DMS 273 treated with DMSO at 0.1 percent for 48 hours (cell line): ENCODE measurements at regions not wholly inside any gene's neighbourhood (a gene's known extent, or its start where the extent isn't known, plus 50 kb on each side); places are given as distances from the start of the nearest gene placed in this dataset.
"Not testable (repeated sequence)": the region's sequence is repeated elsewhere in the genome, so short reads cannot be mapped to it uniquely, and the experiment has no call there.

Experiments
- DNase-seq: peaks from one replicate; lab custom pipeline; 2025; lab: John Stamatoyannopoulos, UW

DNA sequence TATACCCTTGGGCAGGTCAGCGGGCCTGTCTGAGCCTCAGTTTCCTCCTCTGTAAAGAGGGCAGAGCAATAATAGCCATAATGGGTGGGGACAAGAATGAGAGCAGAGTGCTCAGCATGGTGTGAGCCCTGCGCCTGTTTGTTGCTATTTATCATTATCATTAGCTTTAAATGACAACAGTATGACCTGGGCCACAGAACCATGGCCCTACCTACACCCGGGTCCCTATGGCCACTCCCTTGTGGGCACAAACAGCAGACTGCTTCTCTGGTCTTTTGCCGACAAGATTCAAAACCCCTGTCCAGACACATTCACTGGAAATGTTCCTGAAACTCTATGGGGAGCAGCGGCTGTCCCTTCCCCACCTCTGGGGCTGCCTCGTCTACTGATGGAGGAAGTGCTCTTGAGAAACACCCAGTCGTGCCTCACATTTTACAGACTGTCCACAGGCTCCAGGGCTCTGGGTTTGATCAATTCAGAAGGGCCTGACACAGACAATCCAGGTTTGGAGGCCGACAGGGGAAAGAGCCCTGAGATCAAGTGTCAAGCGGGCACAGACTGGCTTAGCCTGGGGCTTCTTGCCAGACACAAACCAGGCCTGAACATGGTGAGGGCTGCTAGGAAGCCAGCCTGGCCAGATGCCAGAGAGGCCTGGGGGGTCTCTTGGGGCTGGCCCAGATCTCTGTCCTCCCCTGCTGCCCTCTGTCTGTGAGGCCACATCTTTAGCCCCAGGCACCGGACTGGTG is 112.5 kb upstream of the CD82 start:
- DNase-seq = no peak

DNA sequence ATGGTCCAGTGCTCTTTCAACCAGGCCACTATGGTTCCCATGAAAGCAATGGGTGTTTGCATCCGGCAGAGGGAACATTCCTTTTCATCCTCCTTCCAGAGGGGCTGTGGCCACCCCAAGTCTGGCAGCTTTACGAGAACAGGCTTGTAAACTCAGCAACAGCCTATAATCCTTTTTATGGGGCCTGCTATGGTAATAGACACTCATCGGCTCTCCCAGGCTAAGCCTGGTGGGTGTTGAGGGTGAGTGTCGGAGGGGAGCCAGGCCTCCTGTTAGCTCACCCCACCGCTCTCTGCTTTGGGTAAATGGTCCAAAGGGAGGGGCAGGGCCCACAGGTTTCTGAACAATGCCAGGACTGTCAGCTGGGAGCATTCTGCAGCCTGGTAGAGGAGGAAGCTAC is 111.6 kb upstream of the CD82 start:
- no peak for DNase-seq

DNA sequence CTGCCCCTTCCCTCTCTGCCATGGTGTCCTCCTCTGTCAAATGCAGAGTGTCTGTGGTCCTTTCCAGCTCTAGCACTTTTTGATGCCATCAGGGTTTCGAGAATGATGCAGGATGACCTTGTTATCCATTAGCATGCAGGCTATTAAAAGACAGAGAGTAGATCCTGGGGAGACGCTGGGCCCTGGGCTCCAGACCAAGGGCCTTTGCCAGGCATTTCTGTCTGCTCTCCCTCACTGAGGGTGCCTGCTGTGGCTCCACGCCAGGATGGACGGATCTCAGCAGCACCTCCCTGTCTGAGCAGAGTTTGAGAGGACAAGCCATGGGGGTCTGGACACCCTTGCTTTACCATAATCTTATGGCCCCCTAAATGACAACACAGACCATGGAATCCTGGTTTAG is 110.8 kb upstream of the CD82 start:
- no peak for DNase-seq

DNA sequence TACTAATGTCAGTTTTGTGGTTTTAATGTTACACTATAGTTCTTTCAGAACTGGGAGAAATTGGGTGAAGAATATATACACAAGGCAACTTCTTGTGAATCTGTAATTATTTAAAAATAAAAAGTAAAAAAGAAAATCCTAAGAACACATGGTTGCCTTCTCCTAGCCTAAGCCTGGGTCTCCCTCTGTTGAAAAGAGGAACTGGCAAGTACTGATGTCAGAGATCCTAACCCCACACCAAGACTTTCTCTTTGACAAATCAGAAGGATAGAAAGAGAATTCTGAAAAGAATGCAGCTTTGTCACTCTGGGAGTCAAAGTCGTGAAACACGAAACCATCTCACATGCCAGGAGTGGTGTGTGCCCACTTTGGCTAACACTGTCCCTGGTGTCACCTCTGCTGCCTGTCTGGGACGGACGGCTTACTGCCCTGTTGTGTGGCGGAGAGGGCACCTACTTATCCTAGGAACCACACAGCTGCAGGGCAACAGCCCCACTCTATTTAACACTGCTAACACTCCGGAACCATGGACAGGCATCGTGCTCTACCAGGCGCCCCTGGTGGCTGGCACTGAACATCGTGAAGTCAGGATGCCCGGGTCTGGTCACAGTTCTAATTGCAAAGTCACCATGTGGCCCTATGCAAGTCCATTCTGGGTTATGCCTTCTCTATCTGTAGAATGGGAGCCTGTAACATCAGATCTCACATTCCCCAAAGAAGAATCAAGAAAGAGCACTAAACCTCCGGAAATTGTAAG is 108.7 kb upstream of the CD82 start:
- no peak for DNase-seq

DNA sequence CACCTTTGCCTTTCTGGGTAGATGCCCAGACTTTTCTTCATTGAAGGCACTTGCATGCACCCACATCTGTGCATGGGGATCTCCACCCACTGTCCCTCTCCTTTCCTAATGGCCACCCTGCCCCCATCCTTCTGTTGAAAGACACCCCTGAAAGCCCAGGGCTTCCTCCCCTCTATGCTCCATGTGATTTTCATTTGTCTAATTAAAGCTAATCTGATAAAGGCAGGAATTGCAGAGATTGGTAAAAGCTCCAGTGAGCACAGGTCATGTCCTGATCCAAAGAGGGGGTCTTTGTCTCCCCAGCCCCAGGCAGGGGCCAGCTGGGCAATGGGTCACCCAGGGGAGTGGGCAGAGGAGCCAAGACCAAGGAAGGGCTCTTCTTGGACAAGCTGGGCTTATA is 107.6 kb upstream of the CD82 start:
- DNase-seq = no peak

DNA sequence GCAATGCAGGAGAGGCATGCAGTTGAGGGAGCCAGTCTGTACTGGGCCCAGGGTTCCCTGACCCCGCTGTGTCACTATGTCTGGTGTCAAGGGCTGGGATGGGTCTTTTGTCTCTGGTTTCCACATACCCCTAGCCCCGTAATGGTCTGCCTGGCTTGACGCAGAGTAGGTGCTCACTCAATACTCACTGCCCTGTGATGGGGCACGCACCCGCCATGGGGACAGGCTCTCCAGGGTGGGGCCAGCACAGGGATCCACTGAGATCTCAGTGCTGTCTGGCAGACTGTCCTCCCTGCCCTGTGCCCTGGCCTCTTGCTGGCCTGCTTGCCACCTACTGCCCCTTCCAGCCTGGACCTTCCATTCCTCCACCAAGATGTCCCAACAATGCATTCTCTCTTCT is 101.7 kb upstream of the CD82 start:
- DNase-seq = no peak

DNA sequence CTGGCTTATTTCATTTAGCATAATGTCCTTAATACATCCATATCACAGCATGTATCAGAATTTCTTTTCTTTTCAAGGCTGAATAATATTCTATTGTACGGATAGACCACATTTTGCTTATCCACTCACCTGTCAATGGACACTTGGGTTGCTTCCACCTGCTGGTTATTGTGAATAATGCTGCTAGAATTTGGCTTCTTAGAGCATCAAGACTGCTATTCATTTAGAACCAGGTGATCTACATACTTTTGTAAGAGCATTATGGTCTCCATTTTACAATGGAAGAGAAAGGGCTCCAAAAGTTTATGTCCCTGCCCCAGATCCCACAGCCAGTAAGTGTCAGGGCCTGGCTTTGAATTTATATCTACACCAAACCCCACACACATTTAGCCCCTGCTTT is 100.7 kb upstream of the CD82 start:
- no peak for DNase-seq

DNA sequence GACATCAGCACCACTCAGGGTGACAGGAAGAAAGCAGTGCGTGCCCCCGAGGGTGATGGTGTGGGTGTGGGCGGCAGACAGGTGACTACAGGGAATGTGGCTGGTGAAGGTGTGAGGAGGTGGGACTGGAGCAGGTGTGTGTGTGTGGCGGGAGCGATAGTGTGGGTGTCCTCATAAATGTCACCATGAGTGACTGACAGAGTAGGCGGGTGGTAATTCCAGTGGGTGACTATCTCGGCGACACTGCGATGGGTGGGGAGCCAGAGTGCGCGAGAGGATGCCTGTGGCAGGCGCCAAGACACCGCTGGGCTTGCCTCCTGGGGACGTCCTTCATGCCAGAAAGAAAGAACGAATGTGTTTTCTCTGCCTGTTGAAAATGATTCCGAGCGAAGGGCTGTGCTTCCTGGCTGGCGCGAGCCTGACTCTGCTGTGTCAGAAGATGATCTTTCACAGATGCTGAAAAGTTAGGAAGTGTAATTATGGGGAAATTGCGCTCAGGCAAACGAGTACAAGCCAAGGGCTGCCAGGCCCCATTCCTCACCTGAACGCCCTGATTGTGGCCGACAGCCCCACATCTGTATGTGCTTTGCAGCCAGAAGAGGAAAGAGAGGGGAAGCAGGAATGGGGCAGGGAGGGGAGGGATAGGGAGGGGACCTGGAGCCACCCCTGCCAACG is 98.8 kb upstream of the CD82 start:
- no peak for DNase-seq

DNA sequence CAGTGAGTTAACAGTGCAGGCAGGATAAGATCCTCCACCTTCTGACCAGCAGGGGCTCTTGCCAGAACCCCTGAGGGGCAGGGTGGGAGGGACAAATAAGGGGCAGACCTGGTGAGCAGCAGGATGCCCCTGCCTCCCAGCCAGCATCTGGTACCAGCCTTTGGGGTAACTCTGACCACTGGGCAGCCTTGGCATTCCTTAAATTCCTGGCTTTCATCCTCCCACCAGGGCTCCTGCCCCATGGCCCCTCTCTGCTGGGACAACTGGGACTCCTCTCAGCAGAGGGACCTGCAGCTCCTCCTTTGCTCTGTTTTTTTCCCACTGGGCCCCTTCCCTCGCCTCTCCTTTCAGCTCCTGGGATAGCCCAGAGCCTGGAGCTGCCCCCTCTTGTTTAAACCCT is 98.0 kb upstream of the CD82 start:
- DNase-seq = no peak

DNA sequence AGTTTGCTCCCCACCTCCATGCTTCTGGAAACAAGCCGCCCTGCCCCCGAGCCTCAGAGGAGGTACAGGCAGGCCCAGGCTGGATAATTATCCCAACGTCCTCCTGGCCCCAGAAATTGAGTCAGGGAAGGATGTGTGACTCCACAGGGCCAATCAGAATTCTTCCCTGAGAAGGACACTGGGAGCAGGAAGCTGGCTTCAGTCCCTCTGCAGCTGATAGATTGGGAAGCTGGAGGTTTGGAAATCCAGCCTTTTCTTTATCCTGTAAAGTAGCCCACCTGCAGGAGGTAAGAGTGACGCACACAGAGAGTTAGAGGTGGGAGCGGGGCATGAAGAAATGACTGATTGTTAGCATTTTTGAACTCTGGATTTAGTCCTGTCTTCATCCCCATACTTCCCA is 97.5 kb upstream of the CD82 start:
- no peak for DNase-seq

DNA sequence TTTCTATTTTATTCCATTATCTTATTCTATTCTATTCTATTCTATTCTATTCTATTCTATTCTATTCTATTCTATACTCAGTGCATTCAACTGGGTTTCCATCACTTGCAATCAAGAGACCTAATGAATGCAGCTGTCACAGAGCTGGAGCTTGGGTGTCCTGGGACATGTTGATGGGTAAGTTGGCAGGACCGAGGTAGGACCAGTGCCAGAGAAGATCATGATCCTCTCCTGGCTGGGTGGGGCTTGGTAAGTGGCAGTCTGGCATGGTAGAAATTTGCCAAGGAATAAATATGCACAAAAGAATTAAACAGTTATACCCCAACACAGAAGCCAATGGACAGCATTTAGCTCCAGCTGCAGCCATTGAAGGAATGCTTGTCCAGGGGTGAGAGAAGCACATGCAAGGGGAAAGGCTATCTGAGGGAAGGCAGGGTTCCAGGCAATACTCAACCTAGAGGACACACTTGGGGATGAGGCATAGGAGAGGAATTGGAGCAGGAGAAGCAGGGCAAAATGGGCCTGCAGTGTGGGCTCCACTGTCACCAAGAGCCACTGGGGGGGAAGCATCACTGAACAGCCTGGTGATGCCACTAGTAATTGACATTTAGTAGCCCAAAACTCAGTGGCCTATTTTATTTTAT is 97.0 kb upstream of the CD82 start:
- DNase-seq = no peak

DNA sequence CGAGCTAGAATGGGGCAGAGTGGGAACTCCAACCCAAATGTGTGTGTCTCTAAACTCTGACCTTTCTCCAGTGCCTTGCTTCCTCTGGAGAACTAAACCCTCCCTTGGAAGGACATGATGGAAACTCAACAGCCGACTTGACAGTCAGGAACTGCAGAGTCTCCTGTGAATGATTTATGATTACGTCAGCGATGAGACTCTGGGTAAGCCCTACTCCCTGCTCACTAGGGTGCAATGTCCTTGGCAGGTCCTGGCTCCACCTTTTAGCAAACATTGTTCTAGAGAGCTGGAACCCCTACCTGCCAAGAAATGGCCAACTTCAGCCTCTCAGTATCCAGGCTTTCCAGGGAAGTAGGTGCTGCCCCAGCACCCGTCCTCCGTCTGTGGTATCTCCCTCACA is 96.1 kb upstream of the CD82 start:
- no peak for DNase-seq

DNA sequence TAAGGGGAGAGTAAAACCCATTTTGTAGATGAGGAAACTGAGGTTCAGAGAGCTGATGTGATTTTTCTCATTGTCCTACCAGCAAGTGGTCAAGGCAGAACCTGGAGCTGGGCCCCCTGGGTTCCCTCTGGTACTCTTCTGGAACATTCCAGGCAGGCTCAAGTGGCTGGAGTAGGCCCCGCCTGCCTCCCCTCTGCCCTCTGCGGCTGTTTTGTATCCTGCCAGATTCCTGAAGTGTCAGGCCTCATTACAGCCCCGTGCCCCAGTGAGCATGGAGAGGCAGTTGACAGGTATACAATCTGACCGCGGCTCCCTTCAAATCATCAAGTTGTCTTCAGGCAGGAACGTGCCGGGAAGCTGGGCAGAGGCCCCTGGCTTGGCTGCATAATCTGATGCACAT is 94.6 kb upstream of the CD82 start:
- no peak for DNase-seq

DNA sequence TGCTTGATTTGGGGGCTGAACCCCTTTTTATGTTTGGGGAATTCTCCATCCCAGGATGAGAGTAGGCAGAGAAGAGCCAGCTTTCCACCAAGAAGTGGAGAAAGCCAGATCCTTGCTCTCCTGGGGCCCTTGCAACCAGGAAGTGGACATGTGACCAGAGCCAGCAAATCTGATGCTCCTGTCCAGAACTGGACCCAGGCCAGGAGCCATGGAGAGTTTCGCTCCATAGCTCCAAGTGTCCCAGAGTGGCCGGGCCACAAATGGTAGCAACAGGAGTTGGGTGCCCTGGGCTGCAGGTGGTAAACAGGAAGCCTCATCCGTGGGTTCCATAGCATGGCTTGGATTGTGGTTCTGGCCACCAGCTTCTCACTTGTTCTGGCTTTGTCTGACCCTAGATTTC is 93.9 kb upstream of the CD82 start:
- DNase-seq = no peak

DNA sequence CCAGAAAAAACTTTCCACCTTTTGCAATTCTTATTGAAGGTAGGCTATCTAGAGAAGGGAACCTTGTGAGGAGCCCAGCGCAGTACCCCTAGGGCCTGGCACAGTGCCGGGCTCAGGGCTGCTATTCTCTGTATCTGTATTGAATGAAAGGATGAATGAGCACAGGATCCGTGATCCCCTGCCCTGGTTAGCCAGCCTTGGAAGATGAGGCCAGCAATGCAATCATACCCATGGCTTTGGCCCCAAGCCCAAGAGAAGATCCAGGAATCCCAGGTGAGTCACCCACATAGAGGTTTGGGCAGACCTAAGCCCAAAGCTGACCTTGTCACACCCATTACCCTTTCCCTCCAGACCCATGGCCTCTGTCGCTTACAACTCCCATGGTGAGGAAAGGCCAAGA is 92.5 kb upstream of the CD82 start:
- no peak for DNase-seq

DNA sequence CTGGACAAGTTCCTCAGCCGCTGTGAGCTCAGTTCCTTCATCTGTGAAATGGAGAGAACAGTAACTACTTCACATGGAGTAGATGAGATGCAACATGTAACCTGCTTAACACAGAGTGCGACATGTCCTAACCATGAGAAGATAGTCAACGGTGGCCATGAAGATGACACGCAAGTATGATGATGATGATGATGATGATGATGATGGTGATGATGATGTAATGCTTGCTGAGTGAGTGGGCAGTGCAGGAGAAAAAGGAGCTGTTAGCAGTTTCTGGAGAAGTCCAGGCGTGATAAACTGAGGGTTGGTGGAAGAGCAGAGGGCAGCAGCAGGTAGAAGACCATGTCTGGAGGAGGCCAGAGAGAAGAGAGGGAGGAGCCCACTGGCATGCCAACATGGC is 90.8 kb upstream of the CD82 start:
- DNase-seq = no peak

DNA sequence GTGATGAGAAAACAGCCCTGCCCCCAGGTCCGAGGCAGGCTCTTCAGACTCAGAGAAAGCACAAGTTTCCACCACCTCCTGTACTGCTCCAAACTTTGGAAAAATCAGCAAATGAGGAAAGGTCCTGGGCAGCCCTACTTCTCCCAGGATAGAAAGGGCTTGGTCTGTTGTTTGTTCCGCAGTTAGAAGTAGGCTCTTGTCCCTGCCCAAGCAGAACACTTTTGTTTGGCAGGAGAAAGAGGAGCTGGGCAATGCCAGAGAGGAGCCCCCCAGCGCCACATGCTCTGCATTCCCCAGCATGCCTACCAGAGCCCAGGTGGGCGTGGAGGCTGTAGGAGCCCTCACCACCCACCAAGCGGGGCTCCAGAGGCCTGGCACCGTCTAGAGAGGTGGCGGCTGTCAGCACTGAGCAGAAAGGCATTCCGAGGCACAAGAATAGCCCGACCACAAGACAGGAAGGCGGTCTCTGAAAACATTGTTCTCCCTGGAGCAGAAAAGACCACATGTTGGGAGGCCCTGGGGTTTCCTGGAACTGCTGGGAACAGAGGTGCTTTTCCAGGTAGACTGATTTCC is 90.3 kb upstream of the CD82 start:
- DNase-seq = no peak

DNA sequence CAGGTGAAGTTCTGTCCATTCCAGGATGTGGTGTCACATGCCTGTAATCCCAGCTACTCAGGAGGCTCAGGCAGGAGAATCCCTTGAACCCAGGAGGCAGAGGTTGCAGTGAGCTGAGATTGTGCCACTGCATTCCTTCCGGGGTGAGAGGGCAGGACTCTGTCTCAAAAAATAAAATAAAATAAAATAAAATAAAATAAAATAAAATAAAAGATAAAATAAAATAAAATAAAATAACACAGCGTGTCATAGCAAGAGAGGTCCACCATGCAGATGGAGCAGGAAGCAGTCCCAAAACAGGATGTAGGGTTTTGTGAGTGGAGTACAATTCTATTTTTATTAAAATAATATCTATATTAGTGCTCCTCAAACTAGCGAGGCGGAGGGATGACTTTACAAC is 83.1 kb upstream of the CD82 start:
- not testable (repeated sequence) for DNase-seq

DNA sequence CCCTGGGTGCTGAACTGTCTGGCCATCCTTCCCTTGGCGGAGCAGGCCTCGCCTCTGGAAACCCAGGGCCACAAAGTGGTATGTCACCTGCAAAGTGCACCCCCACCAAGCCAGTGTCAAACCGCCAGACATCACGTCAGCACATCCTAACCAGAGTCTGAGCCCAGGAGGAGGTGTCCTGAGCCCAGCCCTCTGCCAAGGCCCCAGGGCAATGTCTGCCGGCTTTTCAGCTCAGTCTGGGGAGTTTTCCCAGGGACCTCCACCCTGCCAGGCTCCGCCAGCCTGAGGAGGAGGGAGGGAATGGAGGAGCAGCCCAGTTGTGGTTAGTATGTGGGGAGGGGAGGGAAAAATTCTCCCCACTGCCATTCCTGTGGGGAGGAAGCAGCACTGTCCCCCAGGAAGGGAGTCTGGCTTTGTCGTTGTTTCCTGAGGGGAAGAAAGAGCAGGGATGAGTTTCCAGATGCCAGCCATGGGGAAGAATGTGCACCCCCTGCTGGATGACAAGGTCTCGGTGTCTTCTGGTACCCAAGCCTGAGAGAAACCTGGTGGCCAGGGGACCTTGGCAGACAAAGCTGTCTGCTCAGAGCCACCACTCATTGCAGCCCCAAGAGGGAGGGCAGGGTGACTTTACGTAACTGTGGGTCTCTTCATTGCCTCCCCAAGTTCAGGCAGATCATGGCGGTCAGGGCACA is 81.4 kb upstream of the CD82 start:
- DNase-seq = no peak

DNA sequence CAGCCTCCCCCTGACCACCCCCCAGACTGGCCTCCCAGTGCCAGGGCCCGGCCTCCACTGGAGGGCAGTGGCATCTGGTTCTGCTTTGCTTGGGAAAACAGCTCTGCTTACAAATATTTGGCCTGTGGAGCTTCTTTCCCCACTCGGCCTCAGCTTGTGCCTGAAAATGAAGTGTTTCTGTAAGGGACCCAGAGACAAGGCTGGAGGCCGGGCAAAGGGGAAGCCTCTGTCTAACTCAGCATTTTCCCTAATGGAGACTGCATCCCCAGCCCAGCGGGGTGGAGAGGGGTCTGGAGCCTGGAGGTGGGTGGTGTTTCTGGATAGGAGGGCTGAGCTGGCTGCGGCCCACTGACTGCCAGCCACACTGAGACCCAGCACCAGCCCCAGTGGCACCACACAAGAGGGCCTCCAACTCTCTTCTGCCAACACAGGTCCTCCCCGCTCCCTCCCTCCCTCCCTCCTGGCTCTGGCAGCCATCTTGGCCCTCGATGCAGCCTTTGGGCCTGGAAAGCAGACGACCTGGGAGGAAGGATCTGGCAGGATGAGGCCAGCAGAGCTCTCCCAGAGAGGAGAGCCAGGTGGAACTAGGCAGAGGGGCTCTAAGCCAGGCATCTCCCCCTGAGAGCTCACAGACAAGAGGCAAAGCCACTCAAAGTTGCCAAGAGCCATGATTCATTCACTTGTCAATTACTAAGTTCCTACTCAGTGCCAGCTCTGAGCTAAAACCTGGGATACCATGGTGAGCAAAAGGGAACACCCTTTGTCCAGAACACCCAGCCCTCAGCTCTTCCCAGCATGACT is 77.1 kb upstream of the CD82 start:
- DNase-seq = no peak

DNA sequence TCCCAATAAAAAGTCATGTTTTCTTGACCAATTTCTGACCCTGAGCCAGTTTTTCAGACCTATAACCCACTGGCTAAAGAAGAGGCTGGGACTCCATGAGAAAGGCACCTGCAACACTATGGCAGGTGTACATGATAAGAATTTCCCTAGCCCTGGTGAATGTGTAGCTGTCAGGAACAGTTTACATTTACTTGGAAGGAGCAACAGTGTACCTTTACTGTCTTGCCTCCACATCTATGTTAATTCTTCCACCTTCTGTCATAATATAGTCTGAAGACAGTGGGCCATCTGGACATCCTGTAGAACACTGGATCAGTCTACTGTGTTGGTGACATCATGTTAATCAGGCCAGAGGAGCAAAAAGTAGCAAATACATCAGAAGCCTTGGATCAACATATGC is 72.1 kb upstream of the CD82 start:
- DNase-seq = no peak
